ENCODE measurements at regions not wholly inside any gene's neighbourhood (a gene's known extent, or its start where the extent isn't known, plus 50 kb on each side); places are given as distances from the start of the nearest gene placed in this dataset.

- intact Hi-C loops (cut with DNase I): no loop called here
- WGBS, 2 donors: 69 to 75% methylated on average over 4 of the region's 4 CpGs
- DNase-seq: no peak
Measured at GRCh38 chr1:99587008-99587407, 58.9 kb upstream of the PALMD start.

GRCh38 chr1:99589186-99589636 is 56.7 kb upstream of the PALMD start:
- no peak for DNase-seq
- H3K27ac ChIP-seq: no peak overlapping the region
- no peaks in the 10 kb centered on the region for H3K4me1 ChIP-seq
- WGBS, 2 donors: 46 to 52% methylated on average over 4 of the region's 4 CpGs
- intact Hi-C loops (cut with DNase I): no loop called here
- no peaks in the 10 kb centered on the region for H3K36me3 ChIP-seq
- no peaks in the 10 kb centered on the region for H3K27me3 ChIP-seq
- no peak overlapping the region for H3K4me3 ChIP-seq (replicated peaks in 1 of 3)
- no peaks in the 10 kb centered on the region for H3K9me3 ChIP-seq
- TF ChIP-seq CTCF (IDR thresholded peaks at IDR 0.05): no peak
- no peak for TF ChIP-seq POLR2A (IDR thresholded peaks at IDR 0.05)

More at GRCh38 chr1:99587008-99587407, 58.9 kb upstream of the PALMD start:
- Histone ChIP-seq H3K27ac (no peak overlapping the region), H3K27me3 (no peaks in the 10 kb centered on the region), H3K4me1 (no peaks in the 10 kb centered on the region), H3K4me3 (replicated peaks in 1 of 3) (no peak overlapping the region), H3K9me3 (no peaks in the 10 kb centered on the region), H3K36me3 (no peaks in the 10 kb centered on the region)
- TF ChIP-seq POLR2A (IDR thresholded peaks at IDR 0.05): no peak
- TF ChIP-seq CTCF (IDR thresholded peaks at IDR 0.05): no peak

GRCh38 chr1:99590578-99591209 is 55.2 kb upstream of the PALMD start:
- Histone ChIP-seq H3K4me1 (no peaks in the 10 kb centered on the region), H3K9me3 (no peaks in the 10 kb centered on the region), H3K27me3 (no peaks in the 10 kb centered on the region), H3K4me3 (replicated peaks in 1 of 3) (no peak overlapping the region), H3K36me3 (no peaks in the 10 kb centered on the region), H3K27ac (no peak overlapping the region)
- intact Hi-C loops (cut with DNase I): no loop called here
- TF ChIP-seq CTCF (IDR thresholded peaks at IDR 0.05) (no peak), POLR2A (IDR thresholded peaks at IDR 0.05) (no peak)
- DNase-seq: peak in 1 of 2 donors; percentile 8
- WGBS, 2 donors: 49 to 63% methylated on average over 4 of the region's 4 CpGs

- H3K4me3 ChIP-seq (replicated peaks in 1 of 3): no peak overlapping the region
- no peak overlapping the region for H3K27ac ChIP-seq
- no peaks in the 10 kb centered on the region for H3K27me3 ChIP-seq
- DNase-seq: no peak
- H3K36me3 ChIP-seq: no peaks in the 10 kb centered on the region
- TF ChIP-seq CTCF (IDR thresholded peaks at IDR 0.05) (no peak), POLR2A (IDR thresholded peaks at IDR 0.05) (no peak)
- H3K4me1 ChIP-seq: no peaks in the 10 kb centered on the region
- H3K9me3 ChIP-seq: no peaks in the 10 kb centered on the region
- 83 to 89% methylated on average over 1 of the region's 1 CpG for WGBS, 2 donors
- intact Hi-C loops (cut with DNase I): no loop called here
Measured at GRCh38 chr1:99591886-99592285, 54.0 kb upstream of the PALMD start.

GRCh38 chr1:99594205-99594604 is 51.7 kb upstream of the PALMD start:
- no peaks in the 10 kb centered on the region for H3K9me3 ChIP-seq
- H3K4me3 ChIP-seq (replicated peaks in 1 of 3): no peak overlapping the region
- no peak for TF ChIP-seq POLR2A (IDR thresholded peaks at IDR 0.05)
- H3K27ac ChIP-seq: no peak overlapping the region
- no peaks in the 10 kb centered on the region for H3K4me1 ChIP-seq
- intact Hi-C loops (cut with DNase I): no loop called here
- 66 to 67% methylated on average over 2 of the region's 2 CpGs for WGBS, 2 donors
- no peaks in the 10 kb centered on the region for H3K36me3 ChIP-seq
- DNase-seq: no peak
- H3K27me3 ChIP-seq: no peaks in the 10 kb centered on the region

All from thyroid gland (tissue), 4 donors.